SK-N-MC (cell line): ENCODE measurements at regions not wholly inside any gene's neighbourhood (a gene's known extent, or its start where the extent isn't known, plus 50 kb on each side); places are given as distances from the start of the nearest gene placed in this dataset.
"Not testable (repeated sequence)": the region's sequence is repeated elsewhere in the genome, so short reads cannot be mapped to it uniquely, and the experiment has no call there.

Experiments
- EZH2 ChIP-seq: fragments of 200-600 bp; sonication (generic); IDR thresholded peaks from one replicate; pipeline ENCODE4 v1.6.1; 2017; ENCODE audit warnings: antibody characterized with exemption
- POLR2AphosphoS5 ChIP-seq: IDR thresholded peaks from 2 replicates; pipeline ENCODE4 v1.6.1; 2012; ENCODE audit warnings: mild to moderate bottlenecking, low read depth, low read length, borderline replicate concordance

GRCh38 chrX:3858332-3858731 is 144.9 kb upstream of the PRKX start:
- TF ChIP-seq EZH2, POLR2AphosphoS5: not testable (repeated sequence)
